Ishikawa (cell line): ENCODE measurements at regions not wholly inside any gene's neighbourhood (a gene's known extent, or its start where the extent isn't known, plus 50 kb on each side); places are given as distances from the start of the nearest gene placed in this dataset.

Experiments used
- CREB1 ChIP-seq: IDR thresholded peaks from 2 replicates; pipeline ENCODE4 v1.6.1; 2012; ENCODE audit warnings: low read depth
- EGR1 ChIP-seq: IDR thresholded peaks from 2 replicates; pipeline ENCODE4 v1.6.1; 2012
- MAX ChIP-seq: IDR thresholded peaks from 2 replicates; pipeline ENCODE4 v1.6.1; 2012
- RAD21 ChIP-seq: IDR thresholded peaks from 2 replicates; pipeline ENCODE4 v1.6.1; 2012; ENCODE audit warnings: low read depth
- TAF1 ChIP-seq: IDR thresholded peaks from 2 replicates; pipeline ENCODE4 v1.6.1; 2012; ENCODE audit warnings: low read depth, mild to moderate bottlenecking
- TEAD4 ChIP-seq: IDR thresholded peaks from 2 replicates; pipeline ENCODE4 v1.6.1; 2012
- USF1 ChIP-seq: IDR thresholded peaks from 2 replicates; pipeline ENCODE4 v1.6.1; 2012
- ZBTB7A ChIP-seq: IDR thresholded peaks from 2 replicates; pipeline ENCODE4 v1.6.1; 2012; ENCODE audit warnings: low read depth
- TF ChIP-seq, protein P1 (sequence below): IDR thresholded peaks from 2 replicates; pipeline ENCODE4 v1.6.1; 2012; ENCODE audit warnings: low read depth, mild to moderate bottlenecking

GRCh38 chr1:106224426-106224825 lies 832.0 kb upstream of the PRMT6 start:
- TF ChIP-seq, protein P1, sequence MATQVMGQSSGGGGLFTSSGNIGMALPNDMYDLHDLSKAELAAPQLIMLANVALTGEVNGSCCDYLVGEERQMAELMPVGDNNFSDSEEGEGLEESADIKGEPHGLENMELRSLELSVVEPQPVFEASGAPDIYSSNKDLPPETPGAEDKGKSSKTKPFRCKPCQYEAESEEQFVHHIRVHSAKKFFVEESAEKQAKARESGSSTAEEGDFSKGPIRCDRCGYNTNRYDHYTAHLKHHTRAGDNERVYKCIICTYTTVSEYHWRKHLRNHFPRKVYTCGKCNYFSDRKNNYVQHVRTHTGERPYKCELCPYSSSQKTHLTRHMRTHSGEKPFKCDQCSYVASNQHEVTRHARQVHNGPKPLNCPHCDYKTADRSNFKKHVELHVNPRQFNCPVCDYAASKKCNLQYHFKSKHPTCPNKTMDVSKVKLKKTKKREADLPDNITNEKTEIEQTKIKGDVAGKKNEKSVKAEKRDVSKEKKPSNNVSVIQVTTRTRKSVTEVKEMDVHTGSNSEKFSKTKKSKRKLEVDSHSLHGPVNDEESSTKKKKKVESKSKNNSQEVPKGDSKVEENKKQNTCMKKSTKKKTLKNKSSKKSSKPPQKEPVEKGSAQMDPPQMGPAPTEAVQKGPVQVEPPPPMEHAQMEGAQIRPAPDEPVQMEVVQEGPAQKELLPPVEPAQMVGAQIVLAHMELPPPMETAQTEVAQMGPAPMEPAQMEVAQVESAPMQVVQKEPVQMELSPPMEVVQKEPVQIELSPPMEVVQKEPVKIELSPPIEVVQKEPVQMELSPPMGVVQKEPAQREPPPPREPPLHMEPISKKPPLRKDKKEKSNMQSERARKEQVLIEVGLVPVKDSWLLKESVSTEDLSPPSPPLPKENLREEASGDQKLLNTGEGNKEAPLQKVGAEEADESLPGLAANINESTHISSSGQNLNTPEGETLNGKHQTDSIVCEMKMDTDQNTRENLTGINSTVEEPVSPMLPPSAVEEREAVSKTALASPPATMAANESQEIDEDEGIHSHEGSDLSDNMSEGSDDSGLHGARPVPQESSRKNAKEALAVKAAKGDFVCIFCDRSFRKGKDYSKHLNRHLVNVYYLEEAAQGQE, result no peak
- no peak for TF ChIP-seq ZBTB7A
- TF ChIP-seq EGR1, result no peak
- TF ChIP-seq MAX, result no peak
- TF ChIP-seq CREB1, result no peak
- no peak for TF ChIP-seq TAF1
- no peak for TF ChIP-seq RAD21
- no peak for TF ChIP-seq TEAD4
- no peak for TF ChIP-seq USF1
